Panc1 (cell line): ENCODE measurements at regions not wholly inside any gene's neighbourhood (a gene's known extent, or its start where the extent isn't known, plus 50 kb on each side); places are given as distances from the start of the nearest gene placed in this dataset.

Experiments used
- ATAC-seq: fragments of 200-7000 bp; cut with Tn5 transposase; 2 replicates; pipeline ENCODE4 v1.9.1; 2020; ENCODE audit warnings: mild to moderate bottlenecking, moderate library complexity
- BruUV-seq: library from RNA; stranded (reverse); fragments of 400-500 nt; replicated peaks from 2 replicates; lab custom pipeline; 2021; lab: Mats Ljungman, UMichigan
- CTCF ChIA-PET: fragments of 300-600 bp; sonication (Branson Sonifier 250); formaldehyde crosslinking; loops from one replicate; lab custom pipeline; 2022; ENCODE audit warnings: antibody characterized with exemption; lab: Charles Lee
- POLR2A ChIA-PET: fragments of 300-600 bp; sonication (Branson Sonifier 250); formaldehyde crosslinking; loops from one replicate; lab custom pipeline; 2022; ENCODE audit warnings: antibody characterized with exemption; lab: Charles Lee
- DNase-seq: peaks from one replicate; pipeline ENCODE4 v3.0.0-alpha.2; 2010; ENCODE audit warnings: low read depth, low spot score
- H3K27ac ChIP-seq: 2 replicates; pipeline ENCODE4 v1.5.1; 2011; ENCODE audit warnings: mild to moderate bottlenecking, low read length, inconsistent platforms
- H3K27me3 ChIP-seq: fragments of 200-500 bp; sonication (Bioruptor generic); 2 replicates; pipeline ENCODE4 v1.6.0; 2014; ENCODE audit warnings: low read length, inconsistent platforms; ENCODE audit not compliant: control insufficient read depth, insufficient read depth
- H3K36me3 ChIP-seq: fragments of 200-500 bp; sonication (Bioruptor generic); 2 replicates; pipeline ENCODE4 v1.5.1; 2014; ENCODE audit warnings: inconsistent platforms, mild to moderate bottlenecking, low read length, moderate library complexity; ENCODE audit not compliant: control insufficient read depth, insufficient read depth
- H3K4me1 ChIP-seq: 2 replicates; pipeline ENCODE4 v1.5.1; 2011; ENCODE audit warnings: inconsistent platforms, mild to moderate bottlenecking, low read length, moderate library complexity; ENCODE audit not compliant: control insufficient read depth, insufficient read depth
- H3K4me3 ChIP-seq, 2 experiments: 2 replicates each; pipeline ENCODE4 v1.5.1; 2011 to 2012; ENCODE audit warnings: low read depth in 2 of 2, low read length in 2 of 2, mild to moderate bottlenecking in 2 of 2, inconsistent platforms in 1 of 2, moderate library complexity in 1 of 2
- H3K9me3 ChIP-seq: fragments of 200-500 bp; sonication (Bioruptor generic); 2 replicates; pipeline ENCODE4 v1.5.1; 2014; ENCODE audit warnings: low read depth, mild to moderate bottlenecking, inconsistent platforms, low read length, moderate library complexity; ENCODE audit not compliant: control insufficient read depth, insufficient read depth
- POLR2AphosphoS5 ChIP-seq: IDR thresholded peaks from 2 replicates; pipeline ENCODE4 v1.6.1; 2012; ENCODE audit warnings: mild to moderate bottlenecking, low read depth, low read length, moderate library complexity
- SIN3A ChIP-seq: IDR thresholded peaks from 2 replicates; pipeline ENCODE4 v1.6.1; 2012; ENCODE audit warnings: low read depth, mild to moderate bottlenecking, low read length, moderate library complexity, borderline replicate concordance; ENCODE audit not compliant: insufficient read depth
- TCF7L2 ChIP-seq: IDR thresholded peaks from 2 replicates; pipeline ENCODE4 v1.6.1; 2011; ENCODE audit warnings: mild to moderate bottlenecking, low read depth, low read length, inconsistent platforms
- in situ Hi-C: cut with HindIII; loops from 2 replicates; pipeline ENCODE4 v1.10.0; 2016; ENCODE audit warnings: low sequenced_read_pairs, low pct_unique_long_range_greater_than_20kb
- intact Hi-C: fragments of 100-400 bp; cut with micrococcal nuclease; formaldehyde crosslinking; loops from one replicate; pipeline ENCODE4 v1.10.0; 2022; ENCODE audit not compliant: unreplicated experiment
- TF ChIP-seq, protein P1 (sequence below), 2 experiments: IDR thresholded peaks; 2 replicates each; pipeline ENCODE4 v1.6.1; 2011 to 2012; ENCODE audit warnings: low read depth in 2 of 2, control low read depth in 1 of 2, low read length in 1 of 2, mild to moderate bottlenecking in 1 of 2, moderate library complexity in 1 of 2; ENCODE audit not compliant: insufficient read depth in 1 of 2
- TF ChIP-seq, protein P2 (sequence below): fragments of 450-650 bp; IDR thresholded peaks from 2 replicates; pipeline ENCODE4 v1.5.1; 2017; ENCODE audit warnings: mild to moderate bottlenecking

DNA sequence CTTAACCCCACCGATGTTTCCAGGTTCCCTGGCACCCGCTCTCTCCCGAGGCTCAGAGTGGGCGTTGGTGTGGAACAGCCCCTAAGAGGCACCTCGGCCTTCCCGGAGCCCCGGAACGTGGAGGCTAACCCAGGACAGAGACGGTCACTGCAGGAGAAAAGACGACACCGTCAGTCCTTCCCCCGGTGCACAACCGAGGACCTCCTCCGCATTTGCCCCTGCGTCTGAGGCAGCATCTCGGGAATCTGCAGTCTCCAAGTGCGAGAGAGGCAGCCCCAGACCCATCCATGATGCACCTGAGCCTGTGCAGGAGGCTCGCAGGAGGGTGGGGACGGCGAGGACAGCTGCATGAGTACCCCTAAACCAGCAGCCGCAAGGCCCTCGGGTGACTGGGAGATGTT is 204.9 kb upstream of the SALL3 start:
- Histone ChIP-seq H3K36me3 (no peaks in the 10 kb centered on the region), H3K4me3 (no peak overlapping the region), H3K4me1 (0 out of 2 replicates have a peak, but pooled peaks cover 3% of the 10 kb centered on the region), H3K27ac (no peak overlapping the region), H3K27me3 (peaks cover 12% of the 10 kb centered on the region; the same call in 1 of the 2 replicates), H3K9me3 (no peaks in the 10 kb centered on the region)
- ATAC-seq = no peak
- DNase-seq = no peak
- intact Hi-C loops = no loop called here
- ChIA-PET POLR2A (no interaction called here), CTCF (no interaction called here)
- in situ Hi-C loops = no loop called here
- TF ChIP-seq, protein P1, sequence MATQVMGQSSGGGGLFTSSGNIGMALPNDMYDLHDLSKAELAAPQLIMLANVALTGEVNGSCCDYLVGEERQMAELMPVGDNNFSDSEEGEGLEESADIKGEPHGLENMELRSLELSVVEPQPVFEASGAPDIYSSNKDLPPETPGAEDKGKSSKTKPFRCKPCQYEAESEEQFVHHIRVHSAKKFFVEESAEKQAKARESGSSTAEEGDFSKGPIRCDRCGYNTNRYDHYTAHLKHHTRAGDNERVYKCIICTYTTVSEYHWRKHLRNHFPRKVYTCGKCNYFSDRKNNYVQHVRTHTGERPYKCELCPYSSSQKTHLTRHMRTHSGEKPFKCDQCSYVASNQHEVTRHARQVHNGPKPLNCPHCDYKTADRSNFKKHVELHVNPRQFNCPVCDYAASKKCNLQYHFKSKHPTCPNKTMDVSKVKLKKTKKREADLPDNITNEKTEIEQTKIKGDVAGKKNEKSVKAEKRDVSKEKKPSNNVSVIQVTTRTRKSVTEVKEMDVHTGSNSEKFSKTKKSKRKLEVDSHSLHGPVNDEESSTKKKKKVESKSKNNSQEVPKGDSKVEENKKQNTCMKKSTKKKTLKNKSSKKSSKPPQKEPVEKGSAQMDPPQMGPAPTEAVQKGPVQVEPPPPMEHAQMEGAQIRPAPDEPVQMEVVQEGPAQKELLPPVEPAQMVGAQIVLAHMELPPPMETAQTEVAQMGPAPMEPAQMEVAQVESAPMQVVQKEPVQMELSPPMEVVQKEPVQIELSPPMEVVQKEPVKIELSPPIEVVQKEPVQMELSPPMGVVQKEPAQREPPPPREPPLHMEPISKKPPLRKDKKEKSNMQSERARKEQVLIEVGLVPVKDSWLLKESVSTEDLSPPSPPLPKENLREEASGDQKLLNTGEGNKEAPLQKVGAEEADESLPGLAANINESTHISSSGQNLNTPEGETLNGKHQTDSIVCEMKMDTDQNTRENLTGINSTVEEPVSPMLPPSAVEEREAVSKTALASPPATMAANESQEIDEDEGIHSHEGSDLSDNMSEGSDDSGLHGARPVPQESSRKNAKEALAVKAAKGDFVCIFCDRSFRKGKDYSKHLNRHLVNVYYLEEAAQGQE (IDR thresholded peaks at IDR 0.05; ENCODE audit: insufficient read depth in 1 of 2, low read depth in 2 of 2, low read length in 1 of 2) = no peak
- no peak for TF ChIP-seq TCF7L2
- TF ChIP-seq, protein P2, sequence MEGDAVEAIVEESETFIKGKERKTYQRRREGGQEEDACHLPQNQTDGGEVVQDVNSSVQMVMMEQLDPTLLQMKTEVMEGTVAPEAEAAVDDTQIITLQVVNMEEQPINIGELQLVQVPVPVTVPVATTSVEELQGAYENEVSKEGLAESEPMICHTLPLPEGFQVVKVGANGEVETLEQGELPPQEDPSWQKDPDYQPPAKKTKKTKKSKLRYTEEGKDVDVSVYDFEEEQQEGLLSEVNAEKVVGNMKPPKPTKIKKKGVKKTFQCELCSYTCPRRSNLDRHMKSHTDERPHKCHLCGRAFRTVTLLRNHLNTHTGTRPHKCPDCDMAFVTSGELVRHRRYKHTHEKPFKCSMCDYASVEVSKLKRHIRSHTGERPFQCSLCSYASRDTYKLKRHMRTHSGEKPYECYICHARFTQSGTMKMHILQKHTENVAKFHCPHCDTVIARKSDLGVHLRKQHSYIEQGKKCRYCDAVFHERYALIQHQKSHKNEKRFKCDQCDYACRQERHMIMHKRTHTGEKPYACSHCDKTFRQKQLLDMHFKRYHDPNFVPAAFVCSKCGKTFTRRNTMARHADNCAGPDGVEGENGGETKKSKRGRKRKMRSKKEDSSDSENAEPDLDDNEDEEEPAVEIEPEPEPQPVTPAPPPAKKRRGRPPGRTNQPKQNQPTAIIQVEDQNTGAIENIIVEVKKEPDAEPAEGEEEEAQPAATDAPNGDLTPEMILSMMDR = no peak
- no peak for TF ChIP-seq POLR2AphosphoS5
- TF ChIP-seq SIN3A = no peak
- no TSS peak for BruUV-seq

DNA sequence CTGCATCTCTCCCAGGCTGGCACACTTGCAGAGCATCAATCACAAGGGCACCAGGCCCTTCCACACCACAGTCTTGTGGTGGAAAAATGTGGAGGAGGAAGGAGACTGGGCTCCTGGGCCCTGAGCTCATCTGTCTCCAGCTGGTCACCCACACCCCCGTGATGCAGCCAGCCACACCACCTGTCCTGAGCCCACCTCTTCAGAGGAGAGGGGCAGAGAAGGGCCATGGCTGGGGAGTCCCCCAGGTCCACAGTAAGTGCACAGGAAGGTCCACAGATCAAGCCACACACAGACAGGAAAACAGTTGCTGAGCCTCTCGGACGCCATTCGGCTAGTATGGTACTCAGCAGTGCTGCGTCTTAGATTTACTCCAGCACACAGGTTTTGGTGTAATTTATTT is 203.5 kb upstream of the SALL3 start:
- CTCF ChIA-PET = no interaction called here
- POLR2A ChIA-PET = no interaction called here
- intact Hi-C loops = no loop called here

More for the DNA sequence above, 203.5 kb upstream of the SALL3 start:
- H3K4me3 ChIP-seq = no peak overlapping the region
- no peaks in the 10 kb centered on the region for H3K36me3 ChIP-seq
- no peak overlapping the region for H3K27ac ChIP-seq
- ATAC-seq (no peak), DNase-seq (no peak)
- no peaks in the 10 kb centered on the region for H3K9me3 ChIP-seq
- peaks cover 9% of the 10 kb centered on the region; the same call in 1 of the 2 replicates for H3K27me3 ChIP-seq
- H3K4me1 ChIP-seq = 0 out of 2 replicates have a peak, but pooled peaks cover 3% of the 10 kb centered on the region
- TF ChIP-seq, protein P1 (IDR thresholded peaks at IDR 0.05; ENCODE audit: insufficient read depth in 1 of 2, low read depth in 2 of 2, low read length in 1 of 2) = no peak
- TF ChIP-seq TCF7L2 (no peak), SIN3A (no peak), POLR2AphosphoS5 (no peak)
- TF ChIP-seq, protein P2 = no peak
- in situ Hi-C loops = no loop called here
- no TSS peak for BruUV-seq
